ENCODE measurements at regions not wholly inside any gene's neighbourhood (a gene's known extent, or its start where the extent isn't known, plus 50 kb on each side); places are given as distances from the start of the nearest gene placed in this dataset.
"Not testable (repeated sequence)": the region's sequence is repeated elsewhere in the genome, so short reads cannot be mapped to it uniquely, and the experiment has no call there.

GRCh38 chr16:60407606-60408005 is 1628.6 kb downstream of the CDH8 start:
- Histone ChIP-seq H3K4me1 (no peaks in the 10 kb centered on the region), H3K4me3 (no peak overlapping the region), H3K27me3 (no peaks in the 10 kb centered on the region), H3K36me3 (no peaks in the 10 kb centered on the region), H3K27ac (no peak overlapping the region), H3K9me3 (no peaks in the 10 kb centered on the region)
- TF ChIP-seq EP300 (IDR thresholded peaks at IDR 0.05; ENCODE audit: low read depth), result no peak
- no peak for TF ChIP-seq POLR2A (IDR thresholded peaks at IDR 0.05)
- TF ChIP-seq CTCF (IDR thresholded peaks at IDR 0.05), result no peak
- no peak for TF ChIP-seq POLR2AphosphoS5 (IDR thresholded peaks at IDR 0.05)
- intact Hi-C loops (cut with DNase I; ENCODE audit: low total_unique reads) (no loop called here), in situ Hi-C loops (cut with MboI; ENCODE audit: low pct_ligation_motif_present in 1 of 4, low pct_unique_long_range_greater_than_20kb in 1 of 4, low sequenced_read_pairs in 3 of 4) (loop anchor here in 1 of 4 donors (10.0 kb wide), 1 partner anchor 57 kb away; no protein-coding TSS in a partner anchor)
- 42 to 62% methylated on average over 2 of the region's 2 CpGs for WGBS, 2 donors (ENCODE audit: low coverage in 1 of 2)
- DNase-seq, result no peak

GRCh38 chr16:60407034-60407433 is 1629.2 kb downstream of the CDH8 start:
- WGBS, 2 donors (ENCODE audit: low coverage in 1 of 2), result 68 to 80% methylated on average over 4 of the region's 4 CpGs
- Histone ChIP-seq H3K9me3 (no peaks in the 10 kb centered on the region), H3K4me3 (no peak overlapping the region), H3K27ac (no peak overlapping the region), H3K27me3 (no peaks in the 10 kb centered on the region), H3K4me1 (no peaks in the 10 kb centered on the region), H3K36me3 (no peaks in the 10 kb centered on the region)
- in situ Hi-C loops (cut with MboI; ENCODE audit: low pct_ligation_motif_present in 1 of 4, low pct_unique_long_range_greater_than_20kb in 1 of 4, low sequenced_read_pairs in 3 of 4), result loop anchor here in 1 of 4 donors (10.0 kb wide), 1 partner anchor 58 kb away; no protein-coding TSS in a partner anchor
- DNase-seq, result no peak
- intact Hi-C loops (cut with DNase I; ENCODE audit: low total_unique reads), result no loop called here
- TF ChIP-seq EP300 (IDR thresholded peaks at IDR 0.05; ENCODE audit: low read depth), result no peak
- TF ChIP-seq POLR2A (IDR thresholded peaks at IDR 0.05), result no peak
- no peak for TF ChIP-seq CTCF (IDR thresholded peaks at IDR 0.05)
- TF ChIP-seq POLR2AphosphoS5 (IDR thresholded peaks at IDR 0.05), result no peak

DNA sequence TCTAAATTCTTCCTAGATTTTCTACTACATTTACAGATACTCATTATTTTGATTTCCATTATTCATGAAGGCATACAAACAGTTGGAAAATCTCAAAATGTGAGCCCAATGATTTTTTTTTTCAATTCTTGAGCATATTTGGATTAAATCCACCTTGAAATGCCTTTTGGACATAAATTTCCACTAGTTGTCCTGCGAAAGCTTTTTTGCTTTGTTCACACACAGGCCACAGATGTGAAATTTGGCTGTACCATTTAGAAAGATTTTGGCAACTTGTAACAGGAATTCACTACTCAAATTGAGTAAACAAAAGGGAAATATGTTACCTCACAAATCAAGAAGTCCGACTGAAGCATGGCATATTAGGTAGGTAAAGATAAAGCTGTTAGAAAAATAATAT is 1631.0 kb downstream of the CDH8 start:
- Histone ChIP-seq H3K4me1 (no peaks in the 10 kb centered on the region), H3K27ac (no peak overlapping the region), H3K27me3 (no peaks in the 10 kb centered on the region), H3K36me3 (no peaks in the 10 kb centered on the region), H3K9me3 (no peaks in the 10 kb centered on the region), H3K4me3 (no peak overlapping the region)
- TF ChIP-seq POLR2AphosphoS5 (IDR thresholded peaks at IDR 0.05) (no peak), POLR2A (IDR thresholded peaks at IDR 0.05) (no peak), CTCF (IDR thresholded peaks at IDR 0.05) (no peak), EP300 (IDR thresholded peaks at IDR 0.05; ENCODE audit: low read depth) (no peak)
- intact Hi-C loops (cut with DNase I; ENCODE audit: low total_unique reads) (no loop called here), in situ Hi-C loops (cut with MboI; ENCODE audit: low pct_ligation_motif_present in 1 of 4, low pct_unique_long_range_greater_than_20kb in 1 of 4, low sequenced_read_pairs in 3 of 4) (loop anchor here in 1 of 4 donors (10.0 kb wide), 1 partner anchor 60 kb away; no protein-coding TSS in a partner anchor)
- 70 to 71% methylated on average over 2 of the region's 2 CpGs for WGBS, 2 donors (ENCODE audit: low coverage in 1 of 2)
- DNase-seq, result no peak

- H3K36me3 ChIP-seq, result no peaks in the 10 kb centered on the region
- H3K27ac ChIP-seq, result no peak overlapping the region
- DNase-seq, result no peak
- no peaks in the 10 kb centered on the region for H3K27me3 ChIP-seq
- in situ Hi-C loops (cut with MboI; ENCODE audit: low pct_ligation_motif_present in 1 of 4, low pct_unique_long_range_greater_than_20kb in 1 of 4, low sequenced_read_pairs in 3 of 4), result loop anchor here in 1 of 4 donors (10.0 kb wide), 1 partner anchor 60 kb away; no protein-coding TSS in a partner anchor
- H3K4me3 ChIP-seq, result no peak overlapping the region
- 62 to 88% methylated on average over 3 of the region's 3 CpGs for whole genome bisulfite sequencing, 2 donors (ENCODE audit: low coverage in 1 of 2)
- TF ChIP-seq EP300 (IDR thresholded peaks at IDR 0.05; ENCODE audit: low read depth) (no peak), POLR2A (IDR thresholded peaks at IDR 0.05) (no peak), POLR2AphosphoS5 (IDR thresholded peaks at IDR 0.05) (no peak), CTCF (IDR thresholded peaks at IDR 0.05) (no peak)
- intact Hi-C loops (cut with DNase I; ENCODE audit: low total_unique reads), result no loop called here
- H3K4me1 ChIP-seq, result no peaks in the 10 kb centered on the region
- no peaks in the 10 kb centered on the region for H3K9me3 ChIP-seq
Observed at GRCh38 chr16:60404401-60404800, 1631.8 kb downstream of the CDH8 start.

GRCh38 chr16:60402941-60403340 is 1633.3 kb downstream of the CDH8 start:
- in situ Hi-C loops (cut with MboI; ENCODE audit: low pct_ligation_motif_present in 1 of 4, low pct_unique_long_range_greater_than_20kb in 1 of 4, low sequenced_read_pairs in 3 of 4), result loop anchor here in 1 of 4 donors (10.0 kb wide), 1 partner anchor 62 kb away; no protein-coding TSS in a partner anchor
- H3K9me3 ChIP-seq; intact Hi-C loops (cut with DNase I; ENCODE audit: low total_unique reads); H3K27ac ChIP-seq; H3K4me3 ChIP-seq; DNase-seq; H3K4me1 ChIP-seq; H3K27me3 ChIP-seq; H3K36me3 ChIP-seq: not testable (repeated sequence)
- WGBS, 2 donors (ENCODE audit: low coverage in 1 of 2), result 60 to 68% methylated on average over 1 to 9 of the region's 9 CpGs
